H1 (cell line): ENCODE measurements at regions not wholly inside any gene's neighbourhood (a gene's known extent, or its start where the extent isn't known, plus 50 kb on each side); places are given as distances from the start of the nearest gene placed in this dataset.

Experiments
- CBX8 ChIP-seq: fragments of 300-800, 300-1000 bp; sonication (generic); IDR thresholded peaks from 2 replicates; pipeline ENCODE4 v1.7.1; 2016; ENCODE audit warnings: low read depth, low read length, borderline replicate concordance
- E2F6 ChIP-seq: IDR thresholded peaks from 2 replicates; pipeline ENCODE4 v1.6.1; 2012; ENCODE audit warnings: inconsistent platforms
- GABPA ChIP-seq: IDR thresholded peaks from 2 replicates; pipeline ENCODE4 v1.6.1; 2011; ENCODE audit warnings: mild to moderate bottlenecking, low read length, moderate library complexity, borderline replicate concordance; ENCODE audit not compliant: insufficient read depth
- HDAC2 ChIP-seq, 2 experiments: fragments of 300-600 bp in 1 of 2; sonication (generic) in 1 of 2; IDR thresholded peaks; 2 replicates each; pipeline ENCODE4 v1.6.1; 2011 to 2012; ENCODE audit warnings: low read depth in 2 of 2, low read length in 2 of 2, mild to moderate bottlenecking in 2 of 2, moderate library complexity in 2 of 2, borderline replicate concordance in 1 of 2, inconsistent platforms in 1 of 2
- SRF ChIP-seq: IDR thresholded peaks from 2 replicates; pipeline ENCODE4 v1.6.1; 2011; ENCODE audit warnings: mild to moderate bottlenecking, low read depth, low read length, moderate library complexity
- USF2 ChIP-seq: IDR thresholded peaks from 2 replicates; pipeline ENCODE4 v1.6.1; 2011; ENCODE audit warnings: low read length, improper control_type of control experiment
- TF ChIP-seq, protein P1 (sequence below): fragments of 300-600 bp; sonication (generic); IDR thresholded peaks from 2 replicates; pipeline ENCODE4 v1.7.1; 2012; ENCODE audit warnings: low read length, moderate library complexity, mild to moderate bottlenecking, inconsistent platforms; ENCODE audit not compliant: insufficient replicate concordance

- TF ChIP-seq, protein P1, sequence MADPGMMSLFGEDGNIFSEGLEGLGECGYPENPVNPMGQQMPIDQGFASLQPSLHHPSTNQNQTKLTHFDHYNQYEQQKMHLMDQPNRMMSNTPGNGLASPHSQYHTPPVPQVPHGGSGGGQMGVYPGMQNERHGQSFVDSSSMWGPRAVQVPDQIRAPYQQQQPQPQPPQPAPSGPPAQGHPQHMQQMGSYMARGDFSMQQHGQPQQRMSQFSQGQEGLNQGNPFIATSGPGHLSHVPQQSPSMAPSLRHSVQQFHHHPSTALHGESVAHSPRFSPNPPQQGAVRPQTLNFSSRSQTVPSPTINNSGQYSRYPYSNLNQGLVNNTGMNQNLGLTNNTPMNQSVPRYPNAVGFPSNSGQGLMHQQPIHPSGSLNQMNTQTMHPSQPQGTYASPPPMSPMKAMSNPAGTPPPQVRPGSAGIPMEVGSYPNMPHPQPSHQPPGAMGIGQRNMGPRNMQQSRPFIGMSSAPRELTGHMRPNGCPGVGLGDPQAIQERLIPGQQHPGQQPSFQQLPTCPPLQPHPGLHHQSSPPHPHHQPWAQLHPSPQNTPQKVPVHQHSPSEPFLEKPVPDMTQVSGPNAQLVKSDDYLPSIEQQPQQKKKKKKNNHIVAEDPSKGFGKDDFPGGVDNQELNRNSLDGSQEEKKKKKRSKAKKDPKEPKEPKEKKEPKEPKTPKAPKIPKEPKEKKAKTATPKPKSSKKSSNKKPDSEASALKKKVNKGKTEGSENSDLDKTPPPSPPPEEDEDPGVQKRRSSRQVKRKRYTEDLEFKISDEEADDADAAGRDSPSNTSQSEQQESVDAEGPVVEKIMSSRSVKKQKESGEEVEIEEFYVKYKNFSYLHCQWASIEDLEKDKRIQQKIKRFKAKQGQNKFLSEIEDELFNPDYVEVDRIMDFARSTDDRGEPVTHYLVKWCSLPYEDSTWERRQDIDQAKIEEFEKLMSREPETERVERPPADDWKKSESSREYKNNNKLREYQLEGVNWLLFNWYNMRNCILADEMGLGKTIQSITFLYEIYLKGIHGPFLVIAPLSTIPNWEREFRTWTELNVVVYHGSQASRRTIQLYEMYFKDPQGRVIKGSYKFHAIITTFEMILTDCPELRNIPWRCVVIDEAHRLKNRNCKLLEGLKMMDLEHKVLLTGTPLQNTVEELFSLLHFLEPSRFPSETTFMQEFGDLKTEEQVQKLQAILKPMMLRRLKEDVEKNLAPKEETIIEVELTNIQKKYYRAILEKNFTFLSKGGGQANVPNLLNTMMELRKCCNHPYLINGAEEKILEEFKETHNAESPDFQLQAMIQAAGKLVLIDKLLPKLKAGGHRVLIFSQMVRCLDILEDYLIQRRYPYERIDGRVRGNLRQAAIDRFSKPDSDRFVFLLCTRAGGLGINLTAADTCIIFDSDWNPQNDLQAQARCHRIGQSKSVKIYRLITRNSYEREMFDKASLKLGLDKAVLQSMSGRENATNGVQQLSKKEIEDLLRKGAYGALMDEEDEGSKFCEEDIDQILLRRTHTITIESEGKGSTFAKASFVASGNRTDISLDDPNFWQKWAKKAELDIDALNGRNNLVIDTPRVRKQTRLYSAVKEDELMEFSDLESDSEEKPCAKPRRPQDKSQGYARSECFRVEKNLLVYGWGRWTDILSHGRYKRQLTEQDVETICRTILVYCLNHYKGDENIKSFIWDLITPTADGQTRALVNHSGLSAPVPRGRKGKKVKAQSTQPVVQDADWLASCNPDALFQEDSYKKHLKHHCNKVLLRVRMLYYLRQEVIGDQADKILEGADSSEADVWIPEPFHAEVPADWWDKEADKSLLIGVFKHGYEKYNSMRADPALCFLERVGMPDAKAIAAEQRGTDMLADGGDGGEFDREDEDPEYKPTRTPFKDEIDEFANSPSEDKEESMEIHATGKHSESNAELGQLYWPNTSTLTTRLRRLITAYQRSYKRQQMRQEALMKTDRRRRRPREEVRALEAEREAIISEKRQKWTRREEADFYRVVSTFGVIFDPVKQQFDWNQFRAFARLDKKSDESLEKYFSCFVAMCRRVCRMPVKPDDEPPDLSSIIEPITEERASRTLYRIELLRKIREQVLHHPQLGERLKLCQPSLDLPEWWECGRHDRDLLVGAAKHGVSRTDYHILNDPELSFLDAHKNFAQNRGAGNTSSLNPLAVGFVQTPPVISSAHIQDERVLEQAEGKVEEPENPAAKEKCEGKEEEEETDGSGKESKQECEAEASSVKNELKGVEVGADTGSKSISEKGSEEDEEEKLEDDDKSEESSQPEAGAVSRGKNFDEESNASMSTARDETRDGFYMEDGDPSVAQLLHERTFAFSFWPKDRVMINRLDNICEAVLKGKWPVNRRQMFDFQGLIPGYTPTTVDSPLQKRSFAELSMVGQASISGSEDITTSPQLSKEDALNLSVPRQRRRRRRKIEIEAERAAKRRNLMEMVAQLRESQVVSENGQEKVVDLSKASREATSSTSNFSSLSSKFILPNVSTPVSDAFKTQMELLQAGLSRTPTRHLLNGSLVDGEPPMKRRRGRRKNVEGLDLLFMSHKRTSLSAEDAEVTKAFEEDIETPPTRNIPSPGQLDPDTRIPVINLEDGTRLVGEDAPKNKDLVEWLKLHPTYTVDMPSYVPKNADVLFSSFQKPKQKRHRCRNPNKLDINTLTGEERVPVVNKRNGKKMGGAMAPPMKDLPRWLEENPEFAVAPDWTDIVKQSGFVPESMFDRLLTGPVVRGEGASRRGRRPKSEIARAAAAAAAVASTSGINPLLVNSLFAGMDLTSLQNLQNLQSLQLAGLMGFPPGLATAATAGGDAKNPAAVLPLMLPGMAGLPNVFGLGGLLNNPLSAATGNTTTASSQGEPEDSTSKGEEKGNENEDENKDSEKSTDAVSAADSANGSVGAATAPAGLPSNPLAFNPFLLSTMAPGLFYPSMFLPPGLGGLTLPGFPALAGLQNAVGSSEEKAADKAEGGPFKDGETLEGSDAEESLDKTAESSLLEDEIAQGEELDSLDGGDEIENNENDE: no peak
- TF ChIP-seq USF2 (no peak), E2F6 (no peak), GABPA (no peak), HDAC2 (IDR thresholded peaks at IDR 0.05; ENCODE audit: borderline replicate concordance in 1 of 2, low read depth in 2 of 2, low read length in 2 of 2) (no peak), SRF (no peak), CBX8 (no peak)
Observed at GRCh38 chrY:16157801-16158200, 1633.5 kb downstream of the NLGN4Y start (continued).
